ENCODE measurements at regions not wholly inside any gene's neighbourhood (a gene's known extent, or its start where the extent isn't known, plus 50 kb on each side); places are given as distances from the start of the nearest gene placed in this dataset.

DNA sequence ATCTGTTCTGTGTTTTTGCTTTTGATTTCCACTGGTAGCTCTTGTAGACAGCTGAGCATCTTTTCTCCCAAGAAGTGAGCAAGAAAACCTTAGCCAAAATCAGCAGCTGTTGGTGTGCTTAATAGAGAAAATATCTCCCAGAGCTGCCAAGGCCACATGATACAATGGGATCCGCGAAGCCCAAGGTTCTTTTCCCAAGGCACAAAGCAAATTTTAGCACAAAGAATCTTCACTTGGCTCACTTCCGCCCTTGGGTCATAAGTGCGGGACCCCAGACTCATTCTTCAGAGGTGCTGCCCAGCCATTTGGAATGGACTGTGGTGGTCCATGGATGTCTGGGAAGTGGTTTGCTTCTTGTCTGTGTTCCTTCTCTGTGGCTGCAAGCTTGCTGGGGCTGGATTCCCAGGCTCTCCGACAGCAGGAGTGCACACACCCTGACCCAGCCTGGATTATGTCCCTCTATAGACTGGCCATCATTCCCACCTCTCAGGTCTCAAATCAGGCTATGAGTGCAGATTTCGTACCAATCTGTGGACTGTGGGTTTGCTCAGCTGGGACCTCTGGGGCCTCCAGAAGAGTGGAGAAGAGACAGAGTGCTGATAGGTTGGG lies 93.0 kb upstream of the TMEM72 start:
- no peak for ATAC-seq (replicated peaks in 1 of 4)
- no peaks in the 10 kb centered on the region for H3K36me3 Mint-ChIP-seq
- DNase-seq, result no peak
- no peaks in the 10 kb centered on the region for H3K9me3 ChIP-seq
- H3K36me3 ChIP-seq (ENCODE audit: control insufficient read depth in 2 of 2, extremely low read depth in 1 of 2, insufficient read depth in 1 of 2, low read length in 1 of 2), result no peaks in the 10 kb centered on the region
- peaks cover 0 to 14% of the 10 kb centered on the region in 2 experiments for H3K27me3 ChIP-seq (replicated peaks in 1 of 2; ENCODE audit: control insufficient read depth in 2 of 2, extremely low read depth in 1 of 2, insufficient read depth in 2 of 2, low read length in 1 of 2)
- ChIA-PET CTCF (no interaction called here), POLR2A (no interaction called here)
- H3K27me3 Mint-ChIP-seq, result peaks cover 16 to 24% of the 10 kb centered on the region in 2 donors
- H3K4me1 ChIP-seq (ENCODE audit: control insufficient read depth in 1 of 2, extremely low read depth in 1 of 2, insufficient read depth in 2 of 2, low read length in 2 of 2), result no peaks in the 10 kb centered on the region
- WGBS (ENCODE audit: insufficient coverage), result 100% methylated on average over 2 of the region's 6 CpGs
- H3K4me3 Mint-ChIP-seq, result no peak overlapping the region
- no peak overlapping the region for H3K27ac Mint-ChIP-seq
- H3K27ac ChIP-seq (ENCODE audit: low read length), result no peak overlapping the region
- peaks cover 0 to 5% (median 5%) of the 10 kb centered on the region in 3 donors for H3K9me3 Mint-ChIP-seq
- H3K4me3 ChIP-seq (ENCODE audit: control insufficient read depth in 1 of 2, extremely low read depth in 1 of 2, low read length in 1 of 2), result no peak overlapping the region
- no peaks in the 10 kb centered on the region for H3K4me1 Mint-ChIP-seq

DNA sequence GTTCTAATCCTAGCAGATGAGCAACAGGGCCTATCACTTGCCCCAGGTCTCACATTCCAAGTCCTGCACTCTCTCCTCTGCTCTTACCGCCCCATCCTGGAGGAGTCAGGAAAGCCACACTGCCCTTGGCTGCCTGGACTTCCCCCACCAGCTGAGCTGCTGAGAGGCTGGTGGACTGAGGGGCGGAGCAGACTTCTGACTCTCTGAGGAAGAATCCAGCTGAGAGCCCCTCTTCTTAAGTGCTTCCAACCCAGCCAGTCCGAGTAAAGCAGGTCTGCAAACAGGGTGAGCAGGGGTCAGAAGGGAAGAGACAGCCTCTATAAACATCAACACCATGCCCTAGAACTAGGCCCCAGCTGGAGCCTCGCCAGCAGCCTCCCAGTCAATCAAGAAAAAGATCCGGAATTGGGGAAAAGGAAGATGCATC lies 92.4 kb upstream of the TMEM72 start:
- ChIA-PET POLR2A (no interaction called here), CTCF (no interaction called here)
- H3K4me1 Mint-ChIP-seq, result no peaks in the 10 kb centered on the region
- no peaks in the 10 kb centered on the region for H3K36me3 Mint-ChIP-seq
- WGBS (ENCODE audit: insufficient coverage), result 77% methylated on average over 4 of the region's 5 CpGs
- H3K27ac ChIP-seq (ENCODE audit: low read length), result no peak overlapping the region
- peaks cover 0 to 2% (median 2%) of the 10 kb centered on the region in 3 donors for H3K9me3 Mint-ChIP-seq
- peaks cover 16 to 20% of the 10 kb centered on the region in 2 donors for H3K27me3 Mint-ChIP-seq
- H3K4me1 ChIP-seq (ENCODE audit: control insufficient read depth in 1 of 2, extremely low read depth in 1 of 2, insufficient read depth in 2 of 2, low read length in 2 of 2), result no peaks in the 10 kb centered on the region
- peaks cover 0 to 14% of the 10 kb centered on the region in 2 experiments for H3K27me3 ChIP-seq (replicated peaks in 1 of 2; ENCODE audit: control insufficient read depth in 2 of 2, extremely low read depth in 1 of 2, insufficient read depth in 2 of 2, low read length in 1 of 2)
- ATAC-seq (replicated peaks in 1 of 4) (no peak), DNase-seq (no peak)
- H3K4me3 Mint-ChIP-seq, result no peak overlapping the region
- no peak overlapping the region for H3K4me3 ChIP-seq (ENCODE audit: control insufficient read depth in 1 of 2, extremely low read depth in 1 of 2, low read length in 1 of 2)
- H3K36me3 ChIP-seq (ENCODE audit: control insufficient read depth in 2 of 2, extremely low read depth in 1 of 2, insufficient read depth in 1 of 2, low read length in 1 of 2), result no peaks in the 10 kb centered on the region
- H3K9me3 ChIP-seq, result no peaks in the 10 kb centered on the region
- no peak overlapping the region for H3K27ac Mint-ChIP-seq

DNA sequence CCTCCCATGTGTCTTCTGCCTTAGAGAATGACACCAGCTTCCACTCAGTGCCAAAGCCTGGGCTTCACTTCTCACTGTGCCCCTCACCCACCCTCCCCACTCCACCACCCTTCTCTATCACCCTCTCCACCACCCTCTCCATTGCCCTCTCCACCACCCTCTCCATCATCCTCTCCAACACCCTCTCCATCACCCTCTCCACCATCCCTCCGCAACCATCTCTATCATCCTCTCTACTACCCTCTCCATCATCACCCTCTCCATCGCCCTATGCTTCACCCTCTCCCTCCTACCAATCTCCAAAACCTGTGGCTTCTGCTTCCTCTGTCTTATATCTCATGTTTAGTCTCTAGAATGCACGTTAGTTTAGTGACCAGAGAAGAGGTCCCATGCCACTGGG lies 91.0 kb upstream of the TMEM72 start:
- 65% methylated on average over 3 of the region's 3 CpGs for whole genome bisulfite sequencing (ENCODE audit: insufficient coverage)
- peaks cover 0 to 18% of the 10 kb centered on the region in 2 experiments for H3K27me3 ChIP-seq (replicated peaks in 1 of 2; ENCODE audit: control insufficient read depth in 2 of 2, extremely low read depth in 1 of 2, insufficient read depth in 2 of 2, low read length in 1 of 2)
- no peak for DNase-seq
- Mint-ChIP-seq H3K27ac (no peak overlapping the region), H3K36me3 (no peaks in the 10 kb centered on the region), H3K4me3 (no peak overlapping the region), H3K27me3 (peaks cover 16 to 27% of the 10 kb centered on the region in 2 donors), H3K4me1 (no peaks in the 10 kb centered on the region), H3K9me3 (no peaks in the 10 kb centered on the region)
- H3K36me3 ChIP-seq (ENCODE audit: control insufficient read depth in 2 of 2, extremely low read depth in 1 of 2, insufficient read depth in 1 of 2, low read length in 1 of 2), result no peaks in the 10 kb centered on the region
- H3K9me3 ChIP-seq, result no peaks in the 10 kb centered on the region
- CTCF ChIA-PET, result no interaction called here
- ATAC-seq (replicated peaks in 1 of 4), result no peak
- H3K27ac ChIP-seq (ENCODE audit: low read length), result no peak overlapping the region
- POLR2A ChIA-PET, result no interaction called here
- no peaks in the 10 kb centered on the region for H3K4me1 ChIP-seq (ENCODE audit: control insufficient read depth in 1 of 2, extremely low read depth in 1 of 2, insufficient read depth in 2 of 2, low read length in 2 of 2)
- no peak overlapping the region for H3K4me3 ChIP-seq (ENCODE audit: control insufficient read depth in 1 of 2, extremely low read depth in 1 of 2, low read length in 1 of 2)

DNA sequence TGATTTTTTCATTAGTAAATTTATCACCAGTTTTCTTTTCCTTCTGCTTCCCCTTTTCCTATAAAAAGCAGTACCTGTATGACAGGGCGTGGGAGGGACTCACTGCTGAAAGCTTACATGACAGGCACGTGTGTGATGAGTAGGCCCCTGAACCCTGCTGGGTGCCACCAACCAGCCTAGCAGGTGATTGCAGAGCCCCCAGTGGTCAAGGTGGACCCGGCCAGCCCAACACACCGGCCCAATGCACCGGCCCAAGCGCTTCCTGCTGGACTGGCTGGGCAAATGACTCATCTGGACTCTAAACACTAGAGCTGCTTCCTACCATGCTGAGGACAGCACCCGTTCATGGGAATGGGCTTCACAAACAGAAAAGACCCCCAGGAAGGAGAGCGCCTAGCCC lies 89.8 kb upstream of the TMEM72 start:
- WGBS (ENCODE audit: insufficient coverage), result 86% methylated on average over 7 of the region's 8 CpGs
- ATAC-seq (replicated peaks in 1 of 4), result no peak
- ChIA-PET CTCF (no interaction called here), POLR2A (no interaction called here)
- peaks cover 18 to 34% of the 10 kb centered on the region in 2 donors for H3K27me3 Mint-ChIP-seq
- Histone ChIP-seq H3K27ac (ENCODE audit: low read length) (no peak overlapping the region), H3K36me3 (ENCODE audit: control insufficient read depth in 2 of 2, extremely low read depth in 1 of 2, insufficient read depth in 1 of 2, low read length in 1 of 2) (no peaks in the 10 kb centered on the region), H3K27me3 (replicated peaks in 1 of 2; ENCODE audit: control insufficient read depth in 2 of 2, extremely low read depth in 1 of 2, insufficient read depth in 2 of 2, low read length in 1 of 2) (peaks cover 0 to 18% of the 10 kb centered on the region in 2 experiments), H3K4me3 (ENCODE audit: control insufficient read depth in 1 of 2, extremely low read depth in 1 of 2, low read length in 1 of 2) (no peak overlapping the region), H3K9me3 (no peaks in the 10 kb centered on the region), H3K4me1 (ENCODE audit: control insufficient read depth in 1 of 2, extremely low read depth in 1 of 2, insufficient read depth in 2 of 2, low read length in 2 of 2) (no peaks in the 10 kb centered on the region)
- H3K9me3 Mint-ChIP-seq, result no peaks in the 10 kb centered on the region
- H3K36me3 Mint-ChIP-seq, result no peaks in the 10 kb centered on the region
- DNase-seq, result no peak
- H3K4me1 Mint-ChIP-seq, result no peaks in the 10 kb centered on the region
- no peak overlapping the region for H3K27ac Mint-ChIP-seq
- no peak overlapping the region for H3K4me3 Mint-ChIP-seq

DNA sequence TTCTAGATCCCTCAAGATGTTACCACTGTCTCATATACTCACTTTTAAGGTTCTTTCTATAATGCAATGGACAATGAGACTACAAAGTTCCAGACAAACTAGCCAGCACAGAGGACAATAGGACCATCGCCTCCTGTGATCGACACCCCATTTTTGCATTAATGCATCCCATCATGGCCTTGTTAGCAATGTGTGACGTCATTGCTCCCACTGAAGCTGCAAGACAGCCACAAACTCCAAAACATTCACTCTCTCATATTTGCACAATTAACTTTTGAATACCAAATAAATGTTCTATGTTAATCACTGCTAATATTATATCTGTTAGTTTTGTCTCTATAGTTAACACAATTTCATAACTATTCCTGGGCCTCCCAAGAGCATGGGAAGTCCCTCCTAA lies 88.8 kb upstream of the TMEM72 start:
- ChIA-PET CTCF (no interaction called here), POLR2A (no interaction called here)
- H3K36me3 ChIP-seq (ENCODE audit: control insufficient read depth in 2 of 2, extremely low read depth in 1 of 2, insufficient read depth in 1 of 2, low read length in 1 of 2), result no peaks in the 10 kb centered on the region
- H3K36me3 Mint-ChIP-seq, result no peaks in the 10 kb centered on the region
- no peaks in the 10 kb centered on the region for H3K4me1 ChIP-seq (ENCODE audit: control insufficient read depth in 1 of 2, extremely low read depth in 1 of 2, insufficient read depth in 2 of 2, low read length in 2 of 2)
- H3K27ac ChIP-seq (ENCODE audit: low read length), result no peak overlapping the region
- no peak overlapping the region for H3K4me3 Mint-ChIP-seq
- H3K4me3 ChIP-seq (ENCODE audit: control insufficient read depth in 1 of 2, extremely low read depth in 1 of 2, low read length in 1 of 2), result no peak overlapping the region
- DNase-seq (no peak), ATAC-seq (replicated peaks in 1 of 4) (no peak)
- 76% methylated on average over 3 of the region's 3 CpGs for WGBS (ENCODE audit: insufficient coverage)
- H3K9me3 Mint-ChIP-seq, result no peaks in the 10 kb centered on the region
- H3K27ac Mint-ChIP-seq, result no peak overlapping the region
- H3K9me3 ChIP-seq, result no peaks in the 10 kb centered on the region
- H3K27me3 Mint-ChIP-seq, result peaks cover 16 to 33% of the 10 kb centered on the region in 2 donors
- H3K4me1 Mint-ChIP-seq, result no peaks in the 10 kb centered on the region
- H3K27me3 ChIP-seq (replicated peaks in 1 of 2; ENCODE audit: control insufficient read depth in 2 of 2, extremely low read depth in 1 of 2, insufficient read depth in 2 of 2, low read length in 1 of 2), result peaks cover 0 to 20% of the 10 kb centered on the region in 2 experiments

DNA sequence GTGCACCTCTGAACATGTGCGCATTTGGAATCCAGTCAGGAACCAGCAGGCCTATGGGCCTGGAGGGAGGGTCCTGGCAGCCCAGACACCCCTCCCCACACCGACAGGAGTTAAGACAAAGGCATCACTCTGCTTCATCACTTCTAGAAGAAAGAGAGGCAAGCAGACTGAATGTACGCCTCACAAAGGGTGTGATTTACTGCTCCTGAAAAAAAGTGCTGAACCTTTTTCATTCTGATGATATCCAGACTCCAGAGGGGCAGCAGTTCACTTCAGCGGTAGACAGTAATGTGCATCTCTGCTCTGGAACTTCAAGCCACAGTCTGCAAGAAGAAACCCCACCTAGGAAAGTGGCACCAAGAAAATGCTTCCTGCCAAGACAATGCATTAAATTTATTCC lies 88.2 kb upstream of the TMEM72 start:
- H3K27ac ChIP-seq (ENCODE audit: low read length), result no peak overlapping the region
- no peak overlapping the region for H3K4me3 ChIP-seq (ENCODE audit: control insufficient read depth in 1 of 2, extremely low read depth in 1 of 2, low read length in 1 of 2)
- Mint-ChIP-seq H3K4me3 (no peak overlapping the region), H3K27me3 (peaks cover 13 to 31% of the 10 kb centered on the region in 2 donors), H3K9me3 (no peaks in the 10 kb centered on the region), H3K4me1 (no peaks in the 10 kb centered on the region), H3K27ac (no peak overlapping the region), H3K36me3 (no peaks in the 10 kb centered on the region)
- ChIA-PET CTCF (no interaction called here), POLR2A (no interaction called here)
- no peaks in the 10 kb centered on the region for H3K4me1 ChIP-seq (ENCODE audit: control insufficient read depth in 1 of 2, extremely low read depth in 1 of 2, insufficient read depth in 2 of 2, low read length in 2 of 2)
- ATAC-seq (replicated peaks in 1 of 4) (no peak), DNase-seq (no peak)
- H3K36me3 ChIP-seq (ENCODE audit: control insufficient read depth in 2 of 2, extremely low read depth in 1 of 2, insufficient read depth in 1 of 2, low read length in 1 of 2), result no peaks in the 10 kb centered on the region
- 92% methylated on average over 3 of the region's 4 CpGs for whole genome bisulfite sequencing (ENCODE audit: insufficient coverage)
- H3K27me3 ChIP-seq (replicated peaks in 1 of 2; ENCODE audit: control insufficient read depth in 2 of 2, extremely low read depth in 1 of 2, insufficient read depth in 2 of 2, low read length in 1 of 2), result peaks cover 0 to 22% of the 10 kb centered on the region in 2 experiments
- no peaks in the 10 kb centered on the region for H3K9me3 ChIP-seq

DNA sequence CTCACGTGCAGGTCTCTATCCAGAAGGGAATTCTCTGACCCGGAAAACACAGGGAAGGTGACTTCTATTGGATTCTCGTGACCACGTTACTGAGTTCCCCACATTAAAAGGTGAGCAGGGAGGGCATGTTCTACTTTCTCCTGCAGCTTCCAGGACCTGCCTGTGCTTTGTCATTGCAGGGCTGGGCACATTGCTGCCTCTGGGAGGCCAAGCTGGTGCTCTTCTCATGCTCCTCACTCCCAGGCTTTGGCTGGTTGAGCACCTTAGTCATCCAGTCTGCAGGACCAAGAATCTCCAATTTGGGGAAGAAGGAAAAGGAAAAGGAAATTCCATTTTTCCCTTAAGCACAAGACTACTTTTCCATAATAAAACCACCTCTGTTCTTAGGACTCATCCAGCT lies 86.5 kb upstream of the TMEM72 start:
- ChIA-PET POLR2A (no interaction called here), CTCF (no interaction called here)
- no peaks in the 10 kb centered on the region for H3K36me3 Mint-ChIP-seq
- no peak overlapping the region for H3K27ac Mint-ChIP-seq
- Histone ChIP-seq H3K4me1 (ENCODE audit: control insufficient read depth in 1 of 2, extremely low read depth in 1 of 2, insufficient read depth in 2 of 2, low read length in 2 of 2) (no peaks in the 10 kb centered on the region), H3K9me3 (no peaks in the 10 kb centered on the region), H3K27me3 (replicated peaks in 1 of 2; ENCODE audit: control insufficient read depth in 2 of 2, extremely low read depth in 1 of 2, insufficient read depth in 2 of 2, low read length in 1 of 2) (peaks cover 0 to 22% of the 10 kb centered on the region in 2 experiments), H3K36me3 (ENCODE audit: control insufficient read depth in 2 of 2, extremely low read depth in 1 of 2, insufficient read depth in 1 of 2, low read length in 1 of 2) (no peaks in the 10 kb centered on the region), H3K4me3 (ENCODE audit: control insufficient read depth in 1 of 2, extremely low read depth in 1 of 2, low read length in 1 of 2) (no peak overlapping the region), H3K27ac (ENCODE audit: low read length) (no peak overlapping the region)
- no peak for ATAC-seq (replicated peaks in 1 of 4)
- H3K27me3 Mint-ChIP-seq, result peaks cover 5 to 33% of the 10 kb centered on the region in 2 donors
- H3K9me3 Mint-ChIP-seq, result no peaks in the 10 kb centered on the region
- no peak for DNase-seq
- H3K4me1 Mint-ChIP-seq, result no peaks in the 10 kb centered on the region
- WGBS (ENCODE audit: insufficient coverage), result 81% methylated on average over 3 of the region's 4 CpGs
- H3K4me3 Mint-ChIP-seq, result no peak overlapping the region
